GM10266 (cell line): ENCODE measurements at regions not wholly inside any gene's neighbourhood (a gene's known extent, or its start where the extent isn't known, plus 50 kb on each side); places are given as distances from the start of the nearest gene placed in this dataset.

Source experiments
- DNase-seq: peaks from one replicate; pipeline ENCODE4 v3.0.0; 2012; ENCODE audit errors: extremely low spot score
- CTCF ChIP-seq: IDR thresholded peaks from 2 replicates; pipeline ENCODE4 v1.5.1; 2012; ENCODE audit warnings: mild to moderate bottlenecking, low read depth; ENCODE audit not compliant: control insufficient read depth, insufficient read depth; ENCODE audit errors: missing control alignments

- no peak for TF ChIP-seq CTCF
Observed at GRCh38 chr1:194394676-194395075, 1208.3 kb upstream of the B3GALT2 start.

DNA sequence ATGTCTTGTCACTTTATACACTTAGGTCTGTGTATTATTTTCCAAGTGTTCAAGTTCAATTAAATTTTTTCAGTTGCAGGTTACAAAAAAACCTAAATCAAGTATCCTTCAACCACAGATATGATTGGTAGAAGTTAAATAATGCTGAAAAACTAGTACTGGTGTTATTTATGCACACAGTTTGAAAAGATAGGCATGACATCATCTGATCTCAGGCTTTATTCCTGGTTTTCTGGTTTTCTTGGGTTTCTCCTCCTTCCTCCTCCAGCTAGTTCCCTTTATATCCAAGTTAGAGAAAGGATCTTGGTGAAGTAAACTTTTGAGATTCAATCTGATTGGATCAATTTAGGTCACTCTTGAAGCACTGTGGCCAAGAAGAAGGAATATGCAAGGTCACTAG lies 1201.1 kb upstream of the B3GALT2 start:
- no peak for DNase-seq
- no peak for TF ChIP-seq CTCF

More at GRCh38 chr1:194394676-194395075, 1208.3 kb upstream of the B3GALT2 start:
- DNase-seq: no peak

DNA sequence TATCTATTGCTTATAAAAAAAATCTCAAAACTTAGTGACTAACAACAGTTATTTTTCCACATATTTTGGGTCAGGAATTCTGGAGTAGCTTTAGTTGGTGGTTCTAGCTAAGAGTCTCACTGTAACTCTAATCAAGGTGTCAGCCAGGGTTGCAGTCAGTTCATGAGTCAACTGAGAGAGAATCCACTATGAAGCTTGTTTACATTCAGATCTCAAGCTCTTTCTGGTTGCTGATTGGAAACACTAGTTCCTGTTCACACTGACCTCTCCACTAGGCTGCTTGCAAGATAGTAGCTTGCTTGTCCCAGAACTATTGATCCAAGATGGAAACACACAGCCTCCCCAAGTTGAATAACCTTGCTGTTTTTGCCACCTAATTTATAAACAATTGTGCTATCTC lies 1192.1 kb upstream of the B3GALT2 start:
- TF ChIP-seq CTCF: no peak
- DNase-seq: no peak

DNA sequence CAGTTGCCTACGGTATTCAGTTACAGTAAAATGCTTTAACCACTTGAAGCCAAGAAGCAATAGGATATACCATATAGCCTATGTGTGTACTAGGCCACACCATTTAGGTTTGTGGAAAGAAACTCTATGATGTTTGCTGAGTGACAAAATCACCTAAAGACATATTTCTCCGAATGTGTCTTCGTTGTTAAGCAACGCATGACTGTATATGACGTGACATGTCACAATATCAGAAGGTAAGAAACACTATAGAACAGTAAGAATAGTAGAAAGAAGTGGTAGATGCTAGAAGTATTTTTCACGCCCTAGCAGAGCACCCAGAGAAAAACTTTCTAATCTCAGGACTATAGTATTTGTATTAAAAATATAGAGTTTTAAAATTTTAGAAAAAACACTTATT lies 1188.2 kb upstream of the B3GALT2 start:
- no peak for TF ChIP-seq CTCF
- DNase-seq: no peak

GRCh38 chr1:194372266-194372665 lies 1185.9 kb upstream of the B3GALT2 start:
- DNase-seq: no peak
- TF ChIP-seq CTCF: no peak

GRCh38 chr1:194369622-194370021 lies 1183.2 kb upstream of the B3GALT2 start:
- DNase-seq: no peak
- no peak for TF ChIP-seq CTCF

DNA sequence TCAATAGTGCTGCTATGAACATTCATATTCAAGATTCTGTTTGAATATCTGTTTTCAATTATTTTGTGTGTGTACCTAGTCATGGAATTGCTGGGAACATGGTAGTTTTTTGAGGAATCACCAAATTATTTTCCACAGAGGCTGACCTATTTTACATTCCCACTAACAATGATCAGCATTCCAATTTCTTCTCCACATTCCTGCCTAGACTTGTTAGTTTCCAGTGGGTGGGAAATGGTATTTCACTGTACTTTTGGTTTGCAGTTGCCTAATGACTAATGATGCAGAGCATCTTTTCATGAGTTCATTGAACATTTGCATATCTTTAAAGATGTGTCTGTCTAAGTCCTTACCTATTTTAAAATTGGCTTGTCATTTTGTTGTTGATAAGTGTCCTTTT lies 1182.6 kb upstream of the B3GALT2 start:
- TF ChIP-seq CTCF: no peak
- DNase-seq: no peak

GRCh38 chr1:194367121-194367520 lies 1180.7 kb upstream of the B3GALT2 start:
- DNase-seq: no peak
- no peak for TF ChIP-seq CTCF
